ENCODE measurements at regions not wholly inside any gene's neighbourhood (a gene's known extent, or its start where the extent isn't known, plus 50 kb on each side); places are given as distances from the start of the nearest gene placed in this dataset.

DNA sequence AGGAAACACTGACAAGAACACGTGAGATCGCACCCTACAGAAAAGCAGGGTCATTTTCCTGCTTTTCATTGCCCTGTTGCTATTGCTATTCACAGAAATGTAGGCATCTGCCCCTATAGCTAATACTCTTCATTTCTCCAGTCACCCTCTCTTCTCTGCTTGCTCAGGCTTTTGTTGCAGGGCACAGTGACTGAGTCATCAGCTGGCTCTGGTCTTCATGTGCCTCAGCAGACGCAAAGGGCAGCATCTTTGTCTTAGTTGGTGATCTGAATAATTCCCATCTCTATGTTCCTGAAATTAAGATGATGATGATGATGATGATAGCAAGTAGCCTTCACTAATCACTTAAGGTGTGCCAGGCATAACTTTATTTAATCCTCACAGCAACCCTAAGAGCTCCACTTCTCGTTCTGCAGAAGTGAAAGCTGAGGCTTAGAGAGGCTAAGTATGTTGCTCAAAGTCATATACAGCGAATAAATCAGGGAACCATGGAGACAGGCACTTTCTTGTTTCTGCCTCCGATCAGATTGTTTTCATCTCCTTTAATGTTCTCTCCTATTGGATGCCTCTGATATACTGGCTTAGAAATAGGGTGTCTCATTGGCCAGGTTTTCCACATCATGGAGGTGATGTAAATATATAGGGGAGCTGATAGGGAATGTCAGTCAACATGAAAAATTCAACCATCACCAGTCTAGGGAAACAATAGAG lies 133.0 kb upstream of the STK32A start:
- Histone ChIP-seq H3K4me1 (ENCODE audit: control insufficient read depth, extremely low read depth, insufficient read depth, low read length) (no peaks in the 10 kb centered on the region), H3K4me3 (replicated peaks in 1 of 3; ENCODE audit: insufficient read depth in 1 of 3, low read depth in 1 of 3, low read length in 3 of 3) (no peak overlapping the region), H3K79me2 (ENCODE audit: control insufficient read depth, insufficient read depth, low read length) (no peaks in the 10 kb centered on the region), H3K27ac (ENCODE audit: insufficient read depth, low read depth, low read length) (no peak overlapping the region), H3K27me3 (ENCODE audit: control insufficient read depth in 2 of 2, insufficient read depth in 2 of 2, low read length in 2 of 2) (no peaks in the 10 kb centered on the region), H4K20me1 (replicated peaks; ENCODE audit: control insufficient read depth, extremely low read depth, insufficient read depth, low read length) (no peaks in the 10 kb centered on the region), H3K9ac (replicated peaks; ENCODE audit: extremely low read depth, insufficient read depth, low read length) (no peak overlapping the region), H3K4me2 (ENCODE audit: insufficient read depth, low read length) (no peak overlapping the region), H3K9me3 (replicated peaks; ENCODE audit: control insufficient read depth, insufficient read depth, low read length) (no peaks in the 10 kb centered on the region), H2AFZ (ENCODE audit: low read depth, low read length) (no peak overlapping the region), H3K36me3 (ENCODE audit: control insufficient read depth in 2 of 2, extremely low read depth in 1 of 2, insufficient read depth in 2 of 2, low read length in 2 of 2) (no peaks in the 10 kb centered on the region), H3K9me1 (replicated peaks; ENCODE audit: control insufficient read depth, extremely low read depth, insufficient read depth, low read length) (no peaks in the 10 kb centered on the region)
- no peak for FAIRE-seq
- dilution Hi-C loops (cut with MboI; ENCODE audit: extremely low pct_ligation_motif_present, low sequenced_read_pairs) (no loop called here), intact Hi-C loops (cut with micrococcal nuclease) (no loop called here)
- POLR2A ChIA-PET, result no interaction called here
- CTCF ChIA-PET, result interaction anchor here (1.0 to 6.4 kb wide), 3 partner anchors 86 to 477 kb away, joined by 4 to 100 read pairs (median 89); no protein-coding TSS in a partner anchor
- TF ChIP-seq JUN (IDR thresholded peaks at IDR 0.05; ENCODE audit: borderline replicate concordance, insufficient read depth, insufficient read length, low read depth), result no peak
- no peak for TF ChIP-seq POLR2AphosphoS5 (IDR thresholded peaks at IDR 0.05; ENCODE audit: insufficient read depth, low read depth, low read length)
- no peak for TF ChIP-seq GATA2 (IDR thresholded peaks at IDR 0.05; ENCODE audit: insufficient read depth, insufficient read length, low read depth, low read length)
- TF ChIP-seq, protein P1, sequence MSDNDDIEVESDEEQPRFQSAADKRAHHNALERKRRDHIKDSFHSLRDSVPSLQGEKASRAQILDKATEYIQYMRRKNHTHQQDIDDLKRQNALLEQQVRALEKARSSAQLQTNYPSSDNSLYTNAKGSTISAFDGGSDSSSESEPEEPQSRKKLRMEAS (IDR thresholded peaks at IDR 0.05; ENCODE audit: insufficient read depth, insufficient read length), result no peak
- no peak for TF ChIP-seq FOS (IDR thresholded peaks at IDR 0.05; ENCODE audit: borderline replicate concordance, insufficient read depth, low read length)
- no peak for TF ChIP-seq MYC (IDR thresholded peaks at IDR 0.05; ENCODE audit: low read depth, low read length)
- no peak for TF ChIP-seq EZH2 (IDR thresholded peaks at IDR 0.05; ENCODE audit: borderline replicate concordance, low read depth, low read length, severe bottlenecking)
- TF ChIP-seq POLR2A (IDR thresholded peaks at IDR 0.05; ENCODE audit: low read depth, low read length), result no peak
- TF ChIP-seq, protein P2, sequence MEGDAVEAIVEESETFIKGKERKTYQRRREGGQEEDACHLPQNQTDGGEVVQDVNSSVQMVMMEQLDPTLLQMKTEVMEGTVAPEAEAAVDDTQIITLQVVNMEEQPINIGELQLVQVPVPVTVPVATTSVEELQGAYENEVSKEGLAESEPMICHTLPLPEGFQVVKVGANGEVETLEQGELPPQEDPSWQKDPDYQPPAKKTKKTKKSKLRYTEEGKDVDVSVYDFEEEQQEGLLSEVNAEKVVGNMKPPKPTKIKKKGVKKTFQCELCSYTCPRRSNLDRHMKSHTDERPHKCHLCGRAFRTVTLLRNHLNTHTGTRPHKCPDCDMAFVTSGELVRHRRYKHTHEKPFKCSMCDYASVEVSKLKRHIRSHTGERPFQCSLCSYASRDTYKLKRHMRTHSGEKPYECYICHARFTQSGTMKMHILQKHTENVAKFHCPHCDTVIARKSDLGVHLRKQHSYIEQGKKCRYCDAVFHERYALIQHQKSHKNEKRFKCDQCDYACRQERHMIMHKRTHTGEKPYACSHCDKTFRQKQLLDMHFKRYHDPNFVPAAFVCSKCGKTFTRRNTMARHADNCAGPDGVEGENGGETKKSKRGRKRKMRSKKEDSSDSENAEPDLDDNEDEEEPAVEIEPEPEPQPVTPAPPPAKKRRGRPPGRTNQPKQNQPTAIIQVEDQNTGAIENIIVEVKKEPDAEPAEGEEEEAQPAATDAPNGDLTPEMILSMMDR (IDR thresholded peaks at IDR 0.05; ENCODE audit: extremely low read depth in 1 of 2, insufficient read depth in 1 of 2, low read depth in 1 of 2, low read length in 2 of 2), result no peak
- DNase-seq (ENCODE audit: low read depth, low spot score), result no peak
- BruUV-seq (replicated peaks), result no TSS peak

Data from endothelial cell of umbilical vein (primary cell).